IgD-negative memory B cell (primary cell): ENCODE measurements at regions not wholly inside any gene's neighbourhood (a gene's known extent, or its start where the extent isn't known, plus 50 kb on each side); places are given as distances from the start of the nearest gene placed in this dataset.

Source experiments
- H3K27ac Mint-ChIP-seq, 3 donors: one replicate each; pipeline ENCODE4 v1.8.0; 2020 to 2022; ENCODE audit warnings: mild to moderate bottlenecking in 3 of 3, mixed read lengths in 3 of 3, moderate library complexity in 1 of 3
- H3K27me3 Mint-ChIP-seq: one replicate; pipeline ENCODE4 v1.8.0; 2021; ENCODE audit warnings: mixed read lengths
- H3K36me3 Mint-ChIP-seq: one replicate; pipeline ENCODE4 v1.8.0; 2020; ENCODE audit warnings: mild to moderate bottlenecking, mixed read lengths
- H3K4me1 Mint-ChIP-seq, 3 donors: one replicate each; pipeline ENCODE4 v1.8.0; 2020 to 2022; ENCODE audit warnings: mixed read lengths in 3 of 3, mild to moderate bottlenecking in 1 of 3
- H3K4me3 Mint-ChIP-seq, 4 donors: one replicate each; pipeline ENCODE4 v1.8.0; 2020 to 2022; ENCODE audit warnings: mild to moderate bottlenecking in 4 of 4, mixed read lengths in 4 of 4, moderate library complexity in 3 of 4
- H3K9me3 Mint-ChIP-seq, 3 donors: one replicate each; pipeline ENCODE4 v1.8.0; 2020 to 2021; ENCODE audit warnings: mixed read lengths in 3 of 3, mild to moderate bottlenecking in 1 of 3

GRCh38 chr20:7226156-7226555, 458.7 kb downstream of the BMP2 start:
- no peaks in the 10 kb centered on the region for H3K36me3 Mint-ChIP-seq
- peaks cover 4 to 15% (median 10%) of the 10 kb centered on the region in 3 donors for H3K9me3 Mint-ChIP-seq
- H3K27ac Mint-ChIP-seq, result no peak overlapping the region
- H3K4me3 Mint-ChIP-seq, result no peak overlapping the region
- no peaks in the 10 kb centered on the region for H3K27me3 Mint-ChIP-seq
- no peaks in the 10 kb centered on the region for H3K4me1 Mint-ChIP-seq

- H3K27ac Mint-ChIP-seq, result no peak overlapping the region
- H3K4me1 Mint-ChIP-seq, result no peaks in the 10 kb centered on the region
- H3K36me3 Mint-ChIP-seq, result peaks cover 1% of the 10 kb centered on the region
- H3K27me3 Mint-ChIP-seq, result no peaks in the 10 kb centered on the region
- H3K9me3 Mint-ChIP-seq, result peaks cover 2 to 16% (median 2%) of the 10 kb centered on the region in 3 donors
- H3K4me3 Mint-ChIP-seq, result no peak overlapping the region
These were observed 463.8 kb downstream of the BMP2 start for GRCh38 chr20:7231303-7231702.

- H3K4me3 Mint-ChIP-seq, result no peak overlapping the region
- H3K27me3 Mint-ChIP-seq, result no peaks in the 10 kb centered on the region
- H3K4me1 Mint-ChIP-seq, result no peaks in the 10 kb centered on the region
- H3K27ac Mint-ChIP-seq, result no peak overlapping the region
- H3K36me3 Mint-ChIP-seq, result peaks cover 1% of the 10 kb centered on the region
- peaks cover 0 to 16% (median 2%) of the 10 kb centered on the region in 3 donors for H3K9me3 Mint-ChIP-seq
These were observed 465.3 kb downstream of the BMP2 start for GRCh38 chr20:7232796-7233195.

- Mint-ChIP-seq H3K4me1 (no peaks in the 10 kb centered on the region), H3K27me3 (no peaks in the 10 kb centered on the region)
These were observed 469.8 kb downstream of the BMP2 start for GRCh38 chr20:7237251-7237650.

GRCh38 chr20:7240490-7240889, 473.0 kb downstream of the BMP2 start:
- Mint-ChIP-seq H3K4me1 (no peaks in the 10 kb centered on the region), H3K36me3 (peaks cover 2% of the 10 kb centered on the region), H3K27ac (no peak overlapping the region), H3K9me3 (peaks cover 0 to 2% (median 0%) of the 10 kb centered on the region in 3 donors), H3K27me3 (no peaks in the 10 kb centered on the region), H3K4me3 (no peak overlapping the region)

More at GRCh38 chr20:7237251-7237650, 469.8 kb downstream of the BMP2 start:
- Mint-ChIP-seq H3K9me3 (peaks cover 0 to 12% (median 2%) of the 10 kb centered on the region in 3 donors), H3K27ac (no peak overlapping the region), H3K4me3 (no peak overlapping the region), H3K36me3 (peaks cover 3% of the 10 kb centered on the region)

- Mint-ChIP-seq H3K36me3 (no peaks in the 10 kb centered on the region), H3K9me3 (peaks cover 2 to 8% (median 4%) of the 10 kb centered on the region in 3 donors), H3K4me3 (no peak overlapping the region)
These were observed 481.1 kb downstream of the BMP2 start for GRCh38 chr20:7248281-7249201.

GRCh38 chr20:7250337-7250736, 482.9 kb downstream of the BMP2 start:
- Mint-ChIP-seq H3K4me3 (no peak overlapping the region), H3K27me3 (no peaks in the 10 kb centered on the region), H3K9me3 (peaks cover 2 to 10% (median 4%) of the 10 kb centered on the region in 3 donors), H3K4me1 (no peaks in the 10 kb centered on the region), H3K36me3 (no peaks in the 10 kb centered on the region), H3K27ac (no peak overlapping the region)

More at GRCh38 chr20:7248281-7249201, 481.1 kb downstream of the BMP2 start:
- H3K27me3 Mint-ChIP-seq, result no peaks in the 10 kb centered on the region
- no peak overlapping the region for H3K27ac Mint-ChIP-seq
- no peaks in the 10 kb centered on the region for H3K4me1 Mint-ChIP-seq

- Mint-ChIP-seq H3K27me3 (no peaks in the 10 kb centered on the region), H3K36me3 (no peaks in the 10 kb centered on the region), H3K27ac (no peak overlapping the region), H3K4me3 (no peak overlapping the region), H3K4me1 (no peaks in the 10 kb centered on the region), H3K9me3 (peaks cover 5 to 7% (median 7%) of the 10 kb centered on the region in 3 donors)
These were observed 489.6 kb downstream of the BMP2 start for GRCh38 chr20:7257099-7257498.

GRCh38 chr20:7257692-7258466, 490.4 kb downstream of the BMP2 start:
- H3K9me3 Mint-ChIP-seq, result peaks cover 4 to 7% (median 6%) of the 10 kb centered on the region in 3 donors

GRCh38 chr20:7262803-7263202, 495.3 kb downstream of the BMP2 start:
- no peak overlapping the region for H3K27ac Mint-ChIP-seq
- no peaks in the 10 kb centered on the region for H3K4me1 Mint-ChIP-seq
- H3K9me3 Mint-ChIP-seq, result peaks cover 2 to 8% (median 4%) of the 10 kb centered on the region in 3 donors

More at GRCh38 chr20:7257692-7258466, 490.4 kb downstream of the BMP2 start:
- no peak overlapping the region for H3K4me3 Mint-ChIP-seq
- no peak overlapping the region for H3K27ac Mint-ChIP-seq
- H3K4me1 Mint-ChIP-seq, result no peaks in the 10 kb centered on the region
- H3K27me3 Mint-ChIP-seq, result no peaks in the 10 kb centered on the region
- no peaks in the 10 kb centered on the region for H3K36me3 Mint-ChIP-seq

GRCh38 chr20:7264137-7264536, 496.7 kb downstream of the BMP2 start:
- Mint-ChIP-seq H3K27ac (no peak overlapping the region), H3K9me3 (peaks cover 1 to 8% (median 2%) of the 10 kb centered on the region in 3 donors), H3K4me3 (no peak overlapping the region), H3K27me3 (no peaks in the 10 kb centered on the region), H3K4me1 (no peaks in the 10 kb centered on the region), H3K36me3 (no peaks in the 10 kb centered on the region)

More at GRCh38 chr20:7262803-7263202, 495.3 kb downstream of the BMP2 start:
- Mint-ChIP-seq H3K36me3 (no peaks in the 10 kb centered on the region), H3K4me3 (no peak overlapping the region), H3K27me3 (no peaks in the 10 kb centered on the region)

GRCh38 chr20:7269452-7269851, 502.0 kb downstream of the BMP2 start:
- Mint-ChIP-seq H3K27me3 (no peaks in the 10 kb centered on the region), H3K36me3 (no peaks in the 10 kb centered on the region), H3K27ac (peak overlapping the region in 1 of 3 donors; percentile 9), H3K4me3 (no peak overlapping the region), H3K9me3 (peaks cover 0 to 4% (median 3%) of the 10 kb centered on the region in 3 donors), H3K4me1 (no peaks in the 10 kb centered on the region)

- Mint-ChIP-seq H3K9me3 (peaks cover 3 to 9% (median 6%) of the 10 kb centered on the region in 3 donors), H3K27ac (no peak overlapping the region), H3K27me3 (no peaks in the 10 kb centered on the region), H3K36me3 (no peaks in the 10 kb centered on the region), H3K4me3 (no peak overlapping the region), H3K4me1 (no peaks in the 10 kb centered on the region)
These were observed 505.0 kb downstream of the BMP2 start for GRCh38 chr20:7272512-7272911.

GRCh38 chr20:7274870-7275269, 507.4 kb downstream of the BMP2 start:
- Mint-ChIP-seq H3K27me3 (no peaks in the 10 kb centered on the region), H3K36me3 (no peaks in the 10 kb centered on the region), H3K4me1 (no peaks in the 10 kb centered on the region), H3K9me3 (peaks cover 0 to 9% (median 6%) of the 10 kb centered on the region in 3 donors), H3K27ac (no peak overlapping the region), H3K4me3 (no peak overlapping the region)

- no peak overlapping the region for H3K4me3 Mint-ChIP-seq
- H3K4me1 Mint-ChIP-seq, result no peaks in the 10 kb centered on the region
- no peak overlapping the region for H3K27ac Mint-ChIP-seq
- no peaks in the 10 kb centered on the region for H3K36me3 Mint-ChIP-seq
- H3K9me3 Mint-ChIP-seq, result peaks cover 0 to 9% (median 6%) of the 10 kb centered on the region in 3 donors
- no peaks in the 10 kb centered on the region for H3K27me3 Mint-ChIP-seq
These were observed 508.3 kb downstream of the BMP2 start for GRCh38 chr20:7275645-7276237.
